ENCODE measurements at regions not wholly inside any gene's neighbourhood (a gene's known extent, or its start where the extent isn't known, plus 50 kb on each side); places are given as distances from the start of the nearest gene placed in this dataset.

DNA sequence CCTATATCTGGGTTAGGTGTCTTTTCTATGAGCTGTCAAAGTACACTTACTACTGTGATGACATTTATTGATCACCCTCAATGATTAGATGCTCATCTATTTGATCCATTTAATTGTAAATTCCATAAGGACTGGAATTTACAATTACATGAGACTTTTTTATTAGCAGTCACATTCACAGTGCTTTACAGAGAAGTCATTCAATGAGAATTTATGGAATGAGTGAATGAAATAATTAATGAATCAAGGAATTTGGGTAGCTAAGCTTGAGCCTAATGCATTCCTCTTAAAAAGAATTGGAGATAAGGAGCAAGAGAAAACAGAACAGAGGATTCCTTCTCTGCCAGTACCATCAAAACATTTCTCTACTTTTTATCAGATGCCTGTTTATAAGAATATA lies 1437.5 kb upstream of the CDH8 start:
- no peak for DNase-seq (ENCODE audit: low read depth in 1 of 2, low spot score in 1 of 2)
- no peak overlapping the region for H3K4me3 ChIP-seq (replicated peaks; ENCODE audit: insufficient read depth, low read length)
- H3K27me3 ChIP-seq (ENCODE audit: insufficient read depth, poor library complexity, severe bottlenecking), result no peaks in the 10 kb centered on the region
- H3K27ac ChIP-seq (replicated peaks), result no peak overlapping the region
- TF ChIP-seq CTCF (IDR thresholded peaks at IDR 0.05; ENCODE audit: insufficient read depth, low read length), result no peak

- Histone ChIP-seq H3K27me3 (ENCODE audit: insufficient read depth, poor library complexity, severe bottlenecking) (no peaks in the 10 kb centered on the region), H3K4me3 (replicated peaks; ENCODE audit: insufficient read depth, low read length) (no peak overlapping the region), H3K27ac (replicated peaks) (no peak overlapping the region)
- TF ChIP-seq POLR2AphosphoS5 (IDR thresholded peaks at IDR 0.05; ENCODE audit: low read depth) (no peak), GABPA (IDR thresholded peaks at IDR 0.05; ENCODE audit: low read depth) (no peak), SPI1 (IDR thresholded peaks at IDR 0.05; ENCODE audit: borderline replicate concordance, low read depth) (no peak), REST (IDR thresholded peaks at IDR 0.05; ENCODE audit: insufficient replicate concordance, low read depth) (no peak), CTCF (IDR thresholded peaks at IDR 0.05; ENCODE audit: insufficient read depth, low read length) (no peak)
- DNase-seq (ENCODE audit: low read depth in 1 of 2, low spot score in 1 of 2), result no peak
These were observed 1431.3 kb upstream of the CDH8 start for GRCh38 chr16:63467513-63467912.

DNA sequence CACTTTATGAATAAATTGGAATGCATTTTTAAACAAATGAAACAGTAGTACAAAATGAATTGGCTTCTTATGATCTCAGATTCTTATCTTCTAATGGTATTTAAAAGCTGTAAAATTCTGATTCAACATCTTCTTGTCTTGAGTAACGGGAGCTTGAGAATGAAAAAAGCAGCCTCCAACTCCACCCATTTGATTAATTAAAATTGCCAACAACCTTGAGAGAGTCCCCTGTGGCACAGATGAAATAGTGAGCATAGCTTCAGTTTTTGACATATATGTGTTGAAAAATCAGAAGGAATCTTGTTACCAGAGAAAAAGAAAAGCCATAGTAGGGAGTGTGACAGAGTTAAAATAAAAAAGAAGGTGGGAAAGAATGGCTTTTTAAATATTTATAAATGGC lies 1426.1 kb upstream of the CDH8 start:
- TF ChIP-seq POLR2AphosphoS5 (IDR thresholded peaks at IDR 0.05; ENCODE audit: low read depth), result no peak
- TF ChIP-seq SPI1 (IDR thresholded peaks at IDR 0.05; ENCODE audit: borderline replicate concordance, low read depth), result no peak
- TF ChIP-seq CTCF (IDR thresholded peaks at IDR 0.05; ENCODE audit: insufficient read depth, low read length), result no peak
- TF ChIP-seq GABPA (IDR thresholded peaks at IDR 0.05; ENCODE audit: low read depth), result no peak
- TF ChIP-seq REST (IDR thresholded peaks at IDR 0.05; ENCODE audit: insufficient replicate concordance, low read depth), result no peak
- DNase-seq (ENCODE audit: low read depth in 1 of 2, low spot score in 1 of 2), result no peak
- H3K27me3 ChIP-seq (ENCODE audit: insufficient read depth, poor library complexity, severe bottlenecking), result no peaks in the 10 kb centered on the region
- H3K27ac ChIP-seq (replicated peaks), result no peak overlapping the region
- H3K4me3 ChIP-seq (replicated peaks; ENCODE audit: insufficient read depth, low read length), result no peak overlapping the region

GRCh38 chr16:63461248-63461841 lies 1425.1 kb upstream of the CDH8 start:
- TF ChIP-seq SPI1 (IDR thresholded peaks at IDR 0.05; ENCODE audit: borderline replicate concordance, low read depth) (no peak), REST (IDR thresholded peaks at IDR 0.05; ENCODE audit: insufficient replicate concordance, low read depth) (no peak), POLR2AphosphoS5 (IDR thresholded peaks at IDR 0.05; ENCODE audit: low read depth) (no peak), CTCF (IDR thresholded peaks at IDR 0.05; ENCODE audit: insufficient read depth, low read length) (no peak), GABPA (IDR thresholded peaks at IDR 0.05; ENCODE audit: low read depth) (no peak)
- DNase-seq (ENCODE audit: low read depth in 1 of 2, low spot score in 1 of 2), result peak in 1 of 2 experiments; percentile 1

More at GRCh38 chr16:63461248-63461841, 1425.1 kb upstream of the CDH8 start:
- no peak overlapping the region for H3K4me3 ChIP-seq (replicated peaks; ENCODE audit: insufficient read depth, low read length)
- H3K27me3 ChIP-seq (ENCODE audit: insufficient read depth, poor library complexity, severe bottlenecking), result no peaks in the 10 kb centered on the region
- H3K27ac ChIP-seq (replicated peaks), result no peak overlapping the region

Data from HL-60 (cell line).